Mucosa of descending colon (tissue), 3 donors: ENCODE measurements at regions not wholly inside any gene's neighbourhood (a gene's known extent, or its start where the extent isn't known, plus 50 kb on each side); places are given as distances from the start of the nearest gene placed in this dataset.

Source experiments
- ATAC-seq: fragments of 200-7000 bp; cut with Tn5 transposase; one replicate; pipeline ENCODE4 v1.9.1; 2020; ENCODE audit warnings: mild to moderate bottlenecking, moderate library complexity
- DNase-seq, 3 donors: peaks; one replicate each; pipeline ENCODE4 v3.0.0-alpha.2; 2020
- H3K36me3 ChIP-seq: fragments of 200-600 bp; one replicate; pipeline ENCODE4 v1.8.0; 2021; ENCODE audit warnings: low read depth, mild to moderate bottlenecking
- H3K4me1 ChIP-seq: fragments of 200-600 bp; one replicate; pipeline ENCODE4 v1.8.0; 2021; ENCODE audit warnings: low read depth, mild to moderate bottlenecking
- H3K4me3 ChIP-seq: fragments of 200-600 bp; one replicate; pipeline ENCODE4 v1.8.0; 2021; ENCODE audit warnings: mild to moderate bottlenecking
- H3K9me3 ChIP-seq: fragments of 200-600 bp; one replicate; pipeline ENCODE4 v1.8.0; 2021; ENCODE audit warnings: mild to moderate bottlenecking
- CTCF ChIP-seq: fragments of 200-600 bp; IDR thresholded peaks from one replicate; pipeline ENCODE4 v1.8.0; 2022; ENCODE audit warnings: antibody characterized with exemption, mild to moderate bottlenecking
- intact Hi-C, 2 donors: fragments of 100-400 bp; cut with DNase I in 1 of 2; cut with micrococcal nuclease in 1 of 2; formaldehyde crosslinking; loops; one replicate each; pipeline versions ENCODE4 v1.11.0 to v1.11.1; 2022; cut with DNase I, micrococcal nuclease
- donor health status: DM: no; HTN: no; CAD: no; lungs with moderate emphysema.
- donor health status: DM: no; HTN: no; CAD: no.
- donor health status: DM: no; HTN: yes; CAD: no.

GRCh38 chr13:109447667-109448066 lies 338.7 kb downstream of the IRS2 start:
- Histone ChIP-seq H3K4me3 (no peak overlapping the region), H3K36me3 (no peaks in the 10 kb centered on the region), H3K4me1 (no peaks in the 10 kb centered on the region), H3K9me3 (no peaks in the 10 kb centered on the region)
- DNase-seq: no peak
- intact Hi-C loops: no loop called here
- no peak for ATAC-seq
- TF ChIP-seq CTCF: no peak

- no peak for ATAC-seq
- intact Hi-C loops: no loop called here
These were observed 346.1 kb downstream of the IRS2 start for GRCh38 chr13:109440320-109440719.

GRCh38 chr13:109439813-109440212 lies 346.6 kb downstream of the IRS2 start:
- H3K4me1 ChIP-seq: no peaks in the 10 kb centered on the region
- ATAC-seq: no peak
- DNase-seq: no peak
- H3K4me3 ChIP-seq: no peak overlapping the region
- H3K9me3 ChIP-seq: no peaks in the 10 kb centered on the region
- intact Hi-C loops: no loop called here
- no peak for TF ChIP-seq CTCF
- H3K36me3 ChIP-seq: no peaks in the 10 kb centered on the region

More at GRCh38 chr13:109440320-109440719, 346.1 kb downstream of the IRS2 start:
- H3K4me1 ChIP-seq: no peaks in the 10 kb centered on the region
- no peak for TF ChIP-seq CTCF
- H3K36me3 ChIP-seq: no peaks in the 10 kb centered on the region
- no peak overlapping the region for H3K4me3 ChIP-seq
- H3K9me3 ChIP-seq: no peaks in the 10 kb centered on the region
- no peak for DNase-seq

- DNase-seq (no peak), ATAC-seq (no peak)
- Histone ChIP-seq H3K9me3 (peaks cover 8% of the 10 kb centered on the region), H3K4me1 (no peaks in the 10 kb centered on the region), H3K4me3 (no peak overlapping the region), H3K36me3 (no peaks in the 10 kb centered on the region)
- TF ChIP-seq CTCF: no peak
- intact Hi-C loops: no loop called here
These were observed 349.5 kb downstream of the IRS2 start for GRCh38 chr13:109436841-109437240.

- no peak for DNase-seq
- TF ChIP-seq CTCF: no peak
- Histone ChIP-seq H3K4me3 (no peak overlapping the region), H3K36me3 (no peaks in the 10 kb centered on the region), H3K9me3 (peaks cover 8% of the 10 kb centered on the region), H3K4me1 (no peaks in the 10 kb centered on the region)
- intact Hi-C loops: no loop called here
- no peak for ATAC-seq
These were observed 350.2 kb downstream of the IRS2 start for GRCh38 chr13:109436055-109436622.

GRCh38 chr13:109431217-109431616 lies 355.2 kb downstream of the IRS2 start:
- Histone ChIP-seq H3K4me1 (no peaks in the 10 kb centered on the region), H3K36me3 (no peaks in the 10 kb centered on the region), H3K4me3 (no peak overlapping the region), H3K9me3 (peaks cover 8% of the 10 kb centered on the region)
- TF ChIP-seq CTCF: no peak
- DNase-seq (no peak), ATAC-seq (no peak)
- intact Hi-C loops: no loop called here
